AG10803 (cell line): ENCODE measurements at regions not wholly inside any gene's neighbourhood (a gene's known extent, or its start where the extent isn't known, plus 50 kb on each side); places are given as distances from the start of the nearest gene placed in this dataset.
"Not testable (repeated sequence)": the region's sequence is repeated elsewhere in the genome, so short reads cannot be mapped to it uniquely, and the experiment has no call there.

Experiments
- DNase-seq: peaks from one replicate; pipeline ENCODE4 v3.0.0; 2010; ENCODE audit warnings: low read depth
- H3K4me3 ChIP-seq: 2 replicates; pipeline ENCODE4 v1.5.1; 2011; ENCODE audit warnings: mild to moderate bottlenecking, low read length, control low read depth
- TF ChIP-seq, protein P1 (sequence below): conservative IDR thresholded peaks from 2 replicates; pipeline ENCODE4 v1.5.1; 2011; ENCODE audit warnings: mild to moderate bottlenecking, low read length, control low read depth, inconsistent platforms

- H3K4me3 ChIP-seq: no peak overlapping the region
- peak; percentile 25 for DNase-seq
- TF ChIP-seq, protein P1, sequence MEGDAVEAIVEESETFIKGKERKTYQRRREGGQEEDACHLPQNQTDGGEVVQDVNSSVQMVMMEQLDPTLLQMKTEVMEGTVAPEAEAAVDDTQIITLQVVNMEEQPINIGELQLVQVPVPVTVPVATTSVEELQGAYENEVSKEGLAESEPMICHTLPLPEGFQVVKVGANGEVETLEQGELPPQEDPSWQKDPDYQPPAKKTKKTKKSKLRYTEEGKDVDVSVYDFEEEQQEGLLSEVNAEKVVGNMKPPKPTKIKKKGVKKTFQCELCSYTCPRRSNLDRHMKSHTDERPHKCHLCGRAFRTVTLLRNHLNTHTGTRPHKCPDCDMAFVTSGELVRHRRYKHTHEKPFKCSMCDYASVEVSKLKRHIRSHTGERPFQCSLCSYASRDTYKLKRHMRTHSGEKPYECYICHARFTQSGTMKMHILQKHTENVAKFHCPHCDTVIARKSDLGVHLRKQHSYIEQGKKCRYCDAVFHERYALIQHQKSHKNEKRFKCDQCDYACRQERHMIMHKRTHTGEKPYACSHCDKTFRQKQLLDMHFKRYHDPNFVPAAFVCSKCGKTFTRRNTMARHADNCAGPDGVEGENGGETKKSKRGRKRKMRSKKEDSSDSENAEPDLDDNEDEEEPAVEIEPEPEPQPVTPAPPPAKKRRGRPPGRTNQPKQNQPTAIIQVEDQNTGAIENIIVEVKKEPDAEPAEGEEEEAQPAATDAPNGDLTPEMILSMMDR: no peak
Measured at GRCh38 chr11:31959716-31960115, 131.2 kb upstream of the RCN1 start.

- DNase-seq: peak; percentile 58
- H3K4me3 ChIP-seq: no peak overlapping the region
- TF ChIP-seq, protein P1: peak; percentile 88
Measured at GRCh38 chr11:31958076-31958735, 132.7 kb upstream of the RCN1 start.

DNA sequence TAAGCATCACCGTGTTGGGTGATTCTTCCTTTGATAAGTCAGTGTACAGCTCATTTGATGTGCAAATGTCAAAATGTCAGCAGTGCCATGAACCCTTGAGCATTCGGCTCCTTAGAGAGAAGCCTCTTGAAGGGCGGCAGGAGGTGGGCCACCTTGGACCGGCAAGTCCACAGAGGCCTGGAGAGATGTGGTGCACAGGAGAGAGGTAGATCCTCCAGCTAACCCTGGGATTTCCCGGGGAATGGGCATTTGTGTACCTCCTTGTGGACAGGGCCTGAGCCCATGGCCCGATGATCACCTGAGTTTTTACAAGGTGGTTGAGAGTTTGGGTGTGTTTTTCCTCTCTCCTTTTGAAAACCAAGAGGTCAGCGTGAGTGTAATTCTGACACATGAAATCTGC is 133.2 kb upstream of the RCN1 start:
- TF ChIP-seq, protein P1: no peak
- H3K4me3 ChIP-seq: no peak overlapping the region
- DNase-seq: no peak

DNA sequence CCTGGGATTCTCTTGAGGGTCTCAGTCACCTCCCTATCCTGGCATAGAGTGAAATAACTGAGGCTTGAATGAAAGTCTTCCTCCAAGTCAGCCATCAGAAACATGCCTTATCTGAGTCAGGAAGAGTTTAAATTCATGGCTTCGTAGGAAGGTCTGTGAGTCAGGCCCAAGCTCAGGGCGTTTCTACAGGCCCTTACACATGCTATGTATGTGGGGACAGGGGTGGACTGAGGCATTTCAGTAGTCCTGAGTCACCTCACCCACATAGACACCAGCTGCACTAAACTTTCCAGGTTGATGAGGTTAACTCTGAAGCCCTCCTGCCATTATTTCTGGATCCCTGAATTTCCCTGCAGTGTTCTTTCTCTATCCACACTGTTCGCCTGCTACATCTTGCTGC is 134.6 kb upstream of the RCN1 start:
- no peak overlapping the region for H3K4me3 ChIP-seq
- TF ChIP-seq, protein P1: no peak
- DNase-seq: peak; percentile 21

- TF ChIP-seq, protein P1: no peak
- no peak for DNase-seq
- no peak overlapping the region for H3K4me3 ChIP-seq
Measured at GRCh38 chr11:31955838-31956237, 135.0 kb upstream of the RCN1 start.

- no peak for DNase-seq
- TF ChIP-seq, protein P1: no peak
- no peak overlapping the region for H3K4me3 ChIP-seq
Measured at GRCh38 chr11:31953803-31954327, 137.0 kb upstream of the RCN1 start.

DNA sequence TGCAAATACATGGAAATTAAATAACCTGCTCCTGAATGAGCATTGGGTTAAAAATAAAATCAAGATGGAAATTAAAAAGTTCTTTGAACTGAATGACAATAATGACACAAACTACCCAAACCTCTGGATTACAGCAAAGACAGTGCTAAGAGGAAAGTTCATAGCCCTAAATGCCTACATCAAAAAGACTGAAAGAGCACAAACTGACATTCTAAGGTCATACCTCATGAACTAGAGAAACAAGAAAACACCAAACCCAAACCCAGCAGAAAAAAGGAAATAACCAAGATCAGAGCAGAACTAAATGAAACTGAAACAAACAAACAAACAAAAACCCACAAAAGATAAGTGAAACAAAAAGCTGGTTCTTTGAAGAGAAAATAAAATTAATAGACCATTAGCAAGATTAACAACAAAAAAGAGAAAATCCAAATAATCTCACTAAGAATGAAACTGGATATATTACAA is 138.6 kb upstream of the PAX6 start:
- not testable (repeated sequence) for H3K4me3 ChIP-seq, DNase-seq
